ENCODE measurements at regions not wholly inside any gene's neighbourhood (a gene's known extent, or its start where the extent isn't known, plus 50 kb on each side); places are given as distances from the start of the nearest gene placed in this dataset.

DNA sequence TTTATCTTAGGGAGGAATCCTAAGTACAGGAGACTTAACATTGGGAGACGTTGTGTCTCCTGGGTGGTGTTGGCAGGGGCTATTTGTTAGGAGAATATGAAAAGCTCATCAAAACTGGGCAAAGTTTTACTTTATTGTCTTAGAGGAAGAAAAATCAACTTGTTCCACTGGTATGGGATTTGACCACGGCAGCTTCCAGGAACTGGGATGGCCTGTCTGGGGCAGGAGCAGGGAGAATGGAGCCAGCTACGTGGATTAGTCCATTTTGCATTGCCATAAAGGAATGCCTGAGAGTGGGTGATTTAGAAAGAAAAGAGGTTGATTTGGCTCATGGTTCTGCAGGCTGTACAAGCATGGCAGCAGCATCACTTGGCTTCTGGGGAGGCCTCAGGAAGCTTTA is 198.4 kb downstream of the ADAMTS15 start:
- no peaks in the 10 kb centered on the region for H3K36me3 Mint-ChIP-seq (ENCODE audit: insufficient read depth in 1 of 3, low read depth in 3 of 3)
- TF ChIP-seq, protein P1, sequence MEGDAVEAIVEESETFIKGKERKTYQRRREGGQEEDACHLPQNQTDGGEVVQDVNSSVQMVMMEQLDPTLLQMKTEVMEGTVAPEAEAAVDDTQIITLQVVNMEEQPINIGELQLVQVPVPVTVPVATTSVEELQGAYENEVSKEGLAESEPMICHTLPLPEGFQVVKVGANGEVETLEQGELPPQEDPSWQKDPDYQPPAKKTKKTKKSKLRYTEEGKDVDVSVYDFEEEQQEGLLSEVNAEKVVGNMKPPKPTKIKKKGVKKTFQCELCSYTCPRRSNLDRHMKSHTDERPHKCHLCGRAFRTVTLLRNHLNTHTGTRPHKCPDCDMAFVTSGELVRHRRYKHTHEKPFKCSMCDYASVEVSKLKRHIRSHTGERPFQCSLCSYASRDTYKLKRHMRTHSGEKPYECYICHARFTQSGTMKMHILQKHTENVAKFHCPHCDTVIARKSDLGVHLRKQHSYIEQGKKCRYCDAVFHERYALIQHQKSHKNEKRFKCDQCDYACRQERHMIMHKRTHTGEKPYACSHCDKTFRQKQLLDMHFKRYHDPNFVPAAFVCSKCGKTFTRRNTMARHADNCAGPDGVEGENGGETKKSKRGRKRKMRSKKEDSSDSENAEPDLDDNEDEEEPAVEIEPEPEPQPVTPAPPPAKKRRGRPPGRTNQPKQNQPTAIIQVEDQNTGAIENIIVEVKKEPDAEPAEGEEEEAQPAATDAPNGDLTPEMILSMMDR (conservative IDR thresholded peaks at IDR 0.05): no peak

More for the DNA sequence above, 198.4 kb downstream of the ADAMTS15 start:
- no peak overlapping the region for H2BK120ac ChIP-seq (ENCODE audit: low read depth, low read length, poor library complexity, severe bottlenecking)
- no peak overlapping the region for H3K9ac ChIP-seq (ENCODE audit: extremely low read depth, insufficient read length, low read length)
- no peaks in the 10 kb centered on the region for H3K79me2 ChIP-seq (ENCODE audit: insufficient read depth, low read length)
- H3K4me1 ChIP-seq (ENCODE audit: insufficient read depth, low read length): no peaks in the 10 kb centered on the region
- no peak overlapping the region for H2BK20ac ChIP-seq (ENCODE audit: low read depth, low read length, poor library complexity, severe bottlenecking)
- Mint-ChIP-seq H3K27me3 (ENCODE audit: low read depth) (peaks cover 4% of the 10 kb centered on the region), H3K27ac (no peak overlapping the region), H3K4me3 (no peak overlapping the region), H3K4me1 (peaks cover 3% of the 10 kb centered on the region in 2 experiments; a peak in 1 of 4 replicates), H3K9me3 (no peaks in the 10 kb centered on the region)
- no peak overlapping the region for H3K14ac ChIP-seq (ENCODE audit: insufficient read depth, low read length)
- no peaks in the 10 kb centered on the region for H3K9me3 ChIP-seq (ENCODE audit: control insufficient read depth, low read depth, low read length)
- H3K23me2 ChIP-seq (ENCODE audit: insufficient read length, low read depth, low read length, poor library complexity, severe bottlenecking): no peaks in the 10 kb centered on the region
- no peak overlapping the region for H3K27ac ChIP-seq (ENCODE audit: insufficient read length, low read depth, low read length)
- no peak overlapping the region for H3K23ac ChIP-seq (ENCODE audit: insufficient read length, low read depth, low read length)
- H3K4me2 ChIP-seq (ENCODE audit: insufficient read depth, insufficient read length, low read length): no peak overlapping the region
- H3K4ac ChIP-seq (ENCODE audit: low read depth, low read length): no peak overlapping the region
- no peak overlapping the region for H4K91ac ChIP-seq (ENCODE audit: insufficient read length, low read depth, low read length)
- H3K79me1 ChIP-seq (ENCODE audit: insufficient read depth, low read depth, low read length, poor library complexity, severe bottlenecking): no peaks in the 10 kb centered on the region
- no peak overlapping the region for H3K56ac ChIP-seq (ENCODE audit: insufficient read length, low read depth, low read length)
- no peak overlapping the region for H2AFZ ChIP-seq (ENCODE audit: low read length)
- H2BK5ac ChIP-seq (ENCODE audit: insufficient read length, low read length): no peak overlapping the region
- DNase-seq: no peak
- no peak overlapping the region for H2BK15ac ChIP-seq (ENCODE audit: low read depth, low read length)
- H3K18ac ChIP-seq (ENCODE audit: insufficient read length, low read depth, low read length): no peak overlapping the region
- no peak overlapping the region for H4K5ac ChIP-seq (ENCODE audit: insufficient read length, low read depth, low read length)
- no CpG with 5 or more reads among the region's 3 CpGs for WGBS (ENCODE audit: extremely low coverage, insufficient read length, low lambda C conversion rate)
- no peak overlapping the region for H2BK12ac ChIP-seq (ENCODE audit: insufficient read length, low read depth, low read length)
- H4K8ac ChIP-seq (replicated peaks; ENCODE audit: insufficient read length, low read depth, low read length): no peak overlapping the region
- H2AK5ac ChIP-seq (ENCODE audit: insufficient read length, low read length): no peak overlapping the region
- H3K27me3 ChIP-seq (ENCODE audit: insufficient read depth, low read length): no peaks in the 10 kb centered on the region
- H3T11ph ChIP-seq (ENCODE audit: low read length): no peak overlapping the region
- H4K20me1 ChIP-seq (ENCODE audit: control insufficient read depth, insufficient read depth, insufficient read length): no peaks in the 10 kb centered on the region

Data from H9 (cell line).